ENCODE measurements at regions not wholly inside any gene's neighbourhood (a gene's known extent, or its start where the extent isn't known, plus 50 kb on each side); places are given as distances from the start of the nearest gene placed in this dataset.
A peak's percentile ranks its signal among the peaks of the same experiment; 100 is the strongest.

DNA sequence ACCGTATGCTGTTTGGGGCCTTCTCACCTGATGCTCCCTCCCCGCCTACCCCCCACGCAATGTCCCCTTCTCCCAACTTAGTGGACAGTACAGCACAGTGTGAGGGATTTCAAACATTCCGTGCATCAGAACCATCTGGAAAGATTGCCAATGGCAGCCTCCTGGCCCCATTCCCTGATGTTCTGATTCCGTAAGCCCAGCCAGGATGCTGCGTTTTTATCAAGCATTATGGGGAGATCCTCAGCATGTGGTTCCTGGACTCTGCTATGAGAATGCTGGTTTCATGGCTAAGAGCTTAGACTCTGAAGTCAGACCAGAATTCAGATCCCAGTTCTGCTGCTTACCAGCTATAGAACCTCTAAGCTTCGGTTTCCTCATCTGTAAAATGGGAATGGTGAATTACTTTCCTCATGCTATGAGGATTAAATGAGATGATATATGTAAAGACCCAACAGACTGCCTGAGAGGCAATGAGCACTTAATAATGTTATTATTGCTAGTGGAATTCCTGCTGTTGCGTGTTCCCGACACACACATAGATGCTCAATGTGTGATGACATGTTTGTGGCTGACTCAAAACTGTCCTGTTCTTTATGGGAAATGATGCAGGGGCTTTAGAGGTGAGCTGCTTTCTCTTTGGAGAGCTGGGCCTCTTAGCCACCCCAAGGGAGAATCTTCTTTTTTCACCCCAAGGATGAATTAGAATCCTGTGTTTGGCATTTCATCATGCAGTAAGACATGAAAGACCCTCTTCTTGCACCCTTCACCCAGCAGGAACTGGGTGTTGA, 60.8 kb upstream of the SMNDC1 start:
- DNase-seq (ENCODE audit: low spot score) = no peak
- in situ Hi-C loops (cut with MboI; ENCODE audit: low sequenced_read_pairs, unreplicated experiment) = no loop called here
- TF ChIP-seq, protein P1, sequence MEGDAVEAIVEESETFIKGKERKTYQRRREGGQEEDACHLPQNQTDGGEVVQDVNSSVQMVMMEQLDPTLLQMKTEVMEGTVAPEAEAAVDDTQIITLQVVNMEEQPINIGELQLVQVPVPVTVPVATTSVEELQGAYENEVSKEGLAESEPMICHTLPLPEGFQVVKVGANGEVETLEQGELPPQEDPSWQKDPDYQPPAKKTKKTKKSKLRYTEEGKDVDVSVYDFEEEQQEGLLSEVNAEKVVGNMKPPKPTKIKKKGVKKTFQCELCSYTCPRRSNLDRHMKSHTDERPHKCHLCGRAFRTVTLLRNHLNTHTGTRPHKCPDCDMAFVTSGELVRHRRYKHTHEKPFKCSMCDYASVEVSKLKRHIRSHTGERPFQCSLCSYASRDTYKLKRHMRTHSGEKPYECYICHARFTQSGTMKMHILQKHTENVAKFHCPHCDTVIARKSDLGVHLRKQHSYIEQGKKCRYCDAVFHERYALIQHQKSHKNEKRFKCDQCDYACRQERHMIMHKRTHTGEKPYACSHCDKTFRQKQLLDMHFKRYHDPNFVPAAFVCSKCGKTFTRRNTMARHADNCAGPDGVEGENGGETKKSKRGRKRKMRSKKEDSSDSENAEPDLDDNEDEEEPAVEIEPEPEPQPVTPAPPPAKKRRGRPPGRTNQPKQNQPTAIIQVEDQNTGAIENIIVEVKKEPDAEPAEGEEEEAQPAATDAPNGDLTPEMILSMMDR (IDR thresholded peaks at IDR 0.05; ENCODE audit: borderline replicate concordance, control extremely low read depth, extremely low read depth, insufficient read depth, missing control alignments) = no peak

DNA sequence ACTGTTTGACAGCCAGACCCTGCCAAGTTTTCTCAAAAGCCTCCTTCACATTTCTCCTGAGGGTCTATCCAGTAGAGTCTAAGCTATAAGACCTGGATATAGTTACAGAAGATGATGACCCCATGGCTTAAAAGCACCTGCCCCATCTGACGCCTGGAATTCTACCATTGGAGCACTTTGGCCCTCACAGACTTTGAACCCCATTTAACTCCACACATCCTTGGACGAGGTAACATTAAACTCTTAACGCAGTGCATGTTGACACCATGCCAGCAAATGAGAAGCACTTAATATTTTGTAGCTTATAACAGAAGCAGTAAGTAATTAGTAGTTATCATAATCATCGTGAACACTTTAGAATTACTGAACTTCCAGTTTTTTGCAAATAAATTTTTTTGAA, 61.9 kb upstream of the SMNDC1 start:
- TF ChIP-seq, protein P1 (IDR thresholded peaks at IDR 0.05; ENCODE audit: borderline replicate concordance, control extremely low read depth, extremely low read depth, insufficient read depth, missing control alignments) = no peak
- no peak for DNase-seq (ENCODE audit: low spot score)
- in situ Hi-C loops (cut with MboI; ENCODE audit: low sequenced_read_pairs, unreplicated experiment) = no loop called here

DNA sequence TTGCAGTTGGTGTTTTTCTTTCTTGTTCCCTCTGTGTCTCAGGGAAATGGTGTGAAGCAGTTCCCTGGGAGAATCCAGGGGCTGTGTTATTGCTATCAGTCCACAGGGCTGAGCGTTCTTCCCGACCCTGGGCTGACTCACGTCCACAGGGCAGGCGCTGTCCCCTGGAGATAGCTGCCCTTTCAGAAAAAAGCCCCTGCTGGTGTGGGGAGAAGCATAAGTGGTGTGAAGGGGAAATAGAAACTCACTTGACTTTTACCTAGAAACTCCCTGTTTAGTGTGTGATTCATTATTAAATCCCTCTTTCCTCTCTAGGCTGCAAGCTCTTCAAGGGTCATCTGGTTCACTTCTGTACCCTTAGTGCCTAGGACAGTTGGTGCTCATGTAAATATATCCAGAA, 63.3 kb upstream of the SMNDC1 start:
- in situ Hi-C loops (cut with MboI; ENCODE audit: low sequenced_read_pairs, unreplicated experiment) = no loop called here
- DNase-seq (ENCODE audit: low spot score) = peak; percentile 59
- TF ChIP-seq, protein P1 (IDR thresholded peaks at IDR 0.05; ENCODE audit: borderline replicate concordance, control extremely low read depth, extremely low read depth, insufficient read depth, missing control alignments) = no peak

DNA sequence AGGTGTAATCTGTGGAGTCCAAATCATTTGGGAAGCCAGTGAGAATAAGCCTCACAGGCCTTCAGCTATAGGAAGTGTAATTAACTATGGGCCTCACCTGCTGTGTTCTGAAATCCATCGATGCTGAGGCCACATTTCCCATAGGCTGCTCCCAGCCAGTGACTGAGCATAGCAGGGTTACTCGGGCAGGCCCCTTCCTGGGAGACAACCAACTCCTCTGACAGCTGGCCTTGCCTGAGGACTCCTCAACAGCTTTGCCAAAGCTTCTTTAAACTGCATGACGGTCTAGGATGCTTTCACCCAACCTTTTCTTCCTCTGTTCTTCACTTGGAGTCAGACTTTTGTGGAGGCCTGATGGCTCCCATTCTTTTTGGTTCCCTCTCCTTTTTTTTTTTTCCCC, 63.8 kb upstream of the SMNDC1 start:
- in situ Hi-C loops (cut with MboI; ENCODE audit: low sequenced_read_pairs, unreplicated experiment) = no loop called here
- TF ChIP-seq, protein P1 (IDR thresholded peaks at IDR 0.05; ENCODE audit: borderline replicate concordance, control extremely low read depth, extremely low read depth, insufficient read depth, missing control alignments) = no peak
- DNase-seq (ENCODE audit: low spot score) = no peak

DNA sequence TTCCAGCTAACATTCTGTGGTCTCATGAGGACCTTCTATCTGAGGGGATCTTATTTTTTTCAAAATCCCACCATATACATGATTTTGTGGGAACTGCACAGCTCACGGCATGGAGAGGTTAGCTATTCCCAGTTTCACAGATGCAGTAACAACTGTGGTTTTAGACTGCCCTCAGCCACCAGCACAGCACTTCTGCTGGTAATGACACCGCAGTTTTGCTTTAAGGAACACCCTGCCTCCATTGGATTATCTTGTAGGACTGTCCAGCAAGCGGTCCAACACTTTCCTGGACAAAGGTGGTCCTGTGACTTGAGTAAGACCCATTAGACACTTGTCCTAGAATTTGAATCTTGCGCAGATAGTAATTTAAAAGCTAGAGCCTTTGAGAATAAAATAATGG, 65.3 kb upstream of the SMNDC1 start:
- TF ChIP-seq, protein P1 (IDR thresholded peaks at IDR 0.05; ENCODE audit: borderline replicate concordance, control extremely low read depth, extremely low read depth, insufficient read depth, missing control alignments) = no peak
- DNase-seq (ENCODE audit: low spot score) = no peak
- in situ Hi-C loops (cut with MboI; ENCODE audit: low sequenced_read_pairs, unreplicated experiment) = no loop called here

DNA sequence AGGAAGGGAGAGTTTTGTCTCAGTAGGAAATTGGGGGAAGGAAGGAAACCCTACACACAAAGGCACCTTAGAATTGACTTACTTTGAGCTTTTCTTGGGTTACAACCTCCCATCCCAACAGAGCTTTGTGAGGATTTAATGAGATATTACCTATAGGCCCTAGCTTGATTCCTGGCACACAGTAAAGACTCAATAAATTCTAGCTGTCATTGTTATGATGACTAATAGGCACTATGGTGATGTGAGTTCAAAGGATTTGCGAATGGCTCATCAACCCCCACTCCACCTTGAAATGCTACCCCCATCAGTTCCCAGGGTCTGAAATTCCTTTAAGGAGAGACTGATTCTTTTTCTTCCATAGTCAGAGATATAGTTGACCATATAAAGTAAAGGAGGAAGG, 67.9 kb upstream of the SMNDC1 start:
- no peak for DNase-seq (ENCODE audit: low spot score)
- TF ChIP-seq, protein P1 (IDR thresholded peaks at IDR 0.05; ENCODE audit: borderline replicate concordance, control extremely low read depth, extremely low read depth, insufficient read depth, missing control alignments) = no peak
- in situ Hi-C loops (cut with MboI; ENCODE audit: low sequenced_read_pairs, unreplicated experiment) = no loop called here

All from GM13976 (cell line).